ENCODE measurements at regions not wholly inside any gene's neighbourhood (a gene's known extent, or its start where the extent isn't known, plus 50 kb on each side); places are given as distances from the start of the nearest gene placed in this dataset.

DNA sequence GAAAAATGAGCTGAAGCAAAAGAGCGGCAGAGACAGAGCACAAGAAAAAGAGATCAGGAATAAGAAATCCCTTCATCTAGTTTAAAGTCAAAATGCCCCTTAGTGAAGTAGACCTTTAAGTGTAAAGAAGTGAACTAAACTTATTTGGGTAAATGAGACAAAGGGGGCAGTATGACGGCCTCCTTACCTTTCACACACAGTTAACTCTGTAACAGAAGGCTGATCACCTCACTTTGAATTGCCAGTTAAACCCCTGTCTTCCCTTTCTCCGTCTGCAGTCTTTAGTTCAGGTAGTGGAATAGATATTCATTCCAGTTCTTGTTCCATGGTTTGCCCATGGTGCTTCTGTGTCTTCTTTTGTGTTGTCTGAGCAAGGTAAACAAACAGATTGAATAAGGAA lies 1029.8 kb downstream of the DIAPH3 start:
- H3K27me3 ChIP-seq (ENCODE audit: control insufficient read depth in 1 of 2, insufficient read depth in 2 of 2, low read length in 2 of 2), result no peaks in the 10 kb centered on the region
- H3K4me3 ChIP-seq (ENCODE audit: low read depth in 1 of 2, low read length in 2 of 2), result no peak overlapping the region
- WGBS, 2 donors, result 67 to 80% methylated on average over 3 of the region's 3 CpGs
- H3K36me3 ChIP-seq (ENCODE audit: control insufficient read depth in 2 of 2, insufficient read depth in 2 of 2, low read length in 1 of 2), result no peaks in the 10 kb centered on the region
- H3K27ac ChIP-seq (ENCODE audit: low read depth in 2 of 2, low read length in 1 of 2), result no peak overlapping the region
- H3K4me1 ChIP-seq (ENCODE audit: control insufficient read depth in 2 of 2, insufficient read depth in 2 of 2, low read length in 1 of 2), result no peaks in the 10 kb centered on the region
- H3K9me3 ChIP-seq (ENCODE audit: control insufficient read depth in 2 of 2, insufficient read depth in 1 of 2, low read depth in 1 of 2, low read length in 1 of 2), result peaks cover 0 to 2% of the 10 kb centered on the region in 2 donors

DNA sequence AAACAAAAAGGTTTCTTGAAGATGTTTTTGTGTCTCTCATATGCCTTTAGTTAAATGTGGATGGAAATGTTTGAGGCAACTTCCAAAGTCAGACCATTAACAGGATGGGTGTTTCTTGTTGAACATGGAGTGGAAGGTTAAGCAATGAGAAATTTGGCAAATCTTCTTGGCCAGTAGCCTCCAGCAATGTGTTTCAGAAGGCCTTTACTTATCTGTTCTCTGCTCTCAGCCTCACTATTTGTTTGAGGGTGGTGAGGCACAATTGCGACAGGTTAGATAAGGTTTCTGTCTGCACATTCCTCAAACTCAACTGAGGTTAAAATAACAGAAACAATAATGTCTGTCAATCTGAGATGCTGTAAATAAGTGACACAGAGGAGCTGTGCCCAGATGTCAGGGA lies 1019.0 kb downstream of the DIAPH3 start:
- Histone ChIP-seq H3K4me1 (ENCODE audit: control insufficient read depth in 2 of 2, insufficient read depth in 2 of 2, low read length in 1 of 2) (no peaks in the 10 kb centered on the region), H3K4me3 (ENCODE audit: low read depth in 1 of 2, low read length in 2 of 2) (no peak overlapping the region), H3K27ac (ENCODE audit: low read depth in 2 of 2, low read length in 1 of 2) (no peak overlapping the region), H3K36me3 (ENCODE audit: control insufficient read depth in 2 of 2, insufficient read depth in 2 of 2, low read length in 1 of 2) (no peaks in the 10 kb centered on the region), H3K27me3 (ENCODE audit: control insufficient read depth in 1 of 2, insufficient read depth in 2 of 2, low read length in 2 of 2) (no peaks in the 10 kb centered on the region), H3K9me3 (ENCODE audit: control insufficient read depth in 2 of 2, insufficient read depth in 1 of 2, low read depth in 1 of 2, low read length in 1 of 2) (no peaks in the 10 kb centered on the region)
- WGBS, 2 donors, result 52 to 78% methylated on average over 1 of the region's 1 CpG

DNA sequence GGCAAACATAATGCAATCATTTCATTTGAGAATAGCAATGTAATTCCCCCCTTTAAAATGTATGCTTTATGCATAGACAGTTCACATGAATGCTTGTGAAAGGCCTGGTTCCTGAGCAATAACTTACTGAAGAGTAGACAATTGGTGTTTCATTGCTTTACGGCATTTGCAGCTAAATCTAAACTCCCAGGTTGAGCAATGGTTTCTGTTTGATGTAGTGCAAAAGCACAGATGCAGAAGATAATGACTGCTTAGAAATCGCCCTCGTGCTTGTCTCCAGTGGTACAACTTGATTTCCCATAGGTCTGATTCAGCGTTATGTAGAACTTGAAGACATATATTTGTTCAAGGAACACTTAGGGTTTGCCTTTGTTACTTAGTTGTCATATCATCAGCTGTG lies 1018.3 kb downstream of the DIAPH3 start:
- Histone ChIP-seq H3K9me3 (ENCODE audit: control insufficient read depth in 2 of 2, insufficient read depth in 1 of 2, low read depth in 1 of 2, low read length in 1 of 2) (no peaks in the 10 kb centered on the region), H3K4me1 (ENCODE audit: control insufficient read depth in 2 of 2, insufficient read depth in 2 of 2, low read length in 1 of 2) (no peaks in the 10 kb centered on the region), H3K27me3 (ENCODE audit: control insufficient read depth in 1 of 2, insufficient read depth in 2 of 2, low read length in 2 of 2) (no peaks in the 10 kb centered on the region), H3K4me3 (ENCODE audit: low read depth in 1 of 2, low read length in 2 of 2) (no peak overlapping the region), H3K27ac (ENCODE audit: low read depth in 2 of 2, low read length in 1 of 2) (no peak overlapping the region), H3K36me3 (ENCODE audit: control insufficient read depth in 2 of 2, insufficient read depth in 2 of 2, low read length in 1 of 2) (no peaks in the 10 kb centered on the region)
- 65 to 68% methylated on average over 4 of the region's 4 CpGs for WGBS, 2 donors

GRCh38 chr13:59157181-59157580 lies 1006.5 kb downstream of the DIAPH3 start:
- 60 to 63% methylated on average over 3 of the region's 3 CpGs for WGBS, 2 donors
- no peaks in the 10 kb centered on the region for H3K4me1 ChIP-seq (ENCODE audit: control insufficient read depth in 2 of 2, insufficient read depth in 2 of 2, low read length in 1 of 2)
- no peak overlapping the region for H3K27ac ChIP-seq (ENCODE audit: low read depth in 2 of 2, low read length in 1 of 2)
- H3K36me3 ChIP-seq (ENCODE audit: control insufficient read depth in 2 of 2, insufficient read depth in 2 of 2, low read length in 1 of 2), result no peaks in the 10 kb centered on the region
- H3K9me3 ChIP-seq (ENCODE audit: control insufficient read depth in 2 of 2, insufficient read depth in 1 of 2, low read depth in 1 of 2, low read length in 1 of 2), result no peaks in the 10 kb centered on the region
- H3K4me3 ChIP-seq (ENCODE audit: low read depth in 1 of 2, low read length in 2 of 2), result no peak overlapping the region
- no peaks in the 10 kb centered on the region for H3K27me3 ChIP-seq (ENCODE audit: control insufficient read depth in 1 of 2, insufficient read depth in 2 of 2, low read length in 2 of 2)

GRCh38 chr13:59166174-59166573 lies 997.6 kb downstream of the DIAPH3 start:
- Histone ChIP-seq H3K4me1 (ENCODE audit: control insufficient read depth in 2 of 2, insufficient read depth in 2 of 2, low read length in 1 of 2) (no peaks in the 10 kb centered on the region), H3K27me3 (ENCODE audit: control insufficient read depth in 1 of 2, insufficient read depth in 2 of 2, low read length in 2 of 2) (no peaks in the 10 kb centered on the region), H3K9me3 (ENCODE audit: control insufficient read depth in 2 of 2, insufficient read depth in 1 of 2, low read depth in 1 of 2, low read length in 1 of 2) (peaks cover 0 to 2% of the 10 kb centered on the region in 2 donors), H3K4me3 (ENCODE audit: low read depth in 1 of 2, low read length in 2 of 2) (no peak overlapping the region), H3K27ac (ENCODE audit: low read depth in 2 of 2, low read length in 1 of 2) (no peak overlapping the region), H3K36me3 (ENCODE audit: control insufficient read depth in 2 of 2, insufficient read depth in 2 of 2, low read length in 1 of 2) (no peaks in the 10 kb centered on the region)

DNA sequence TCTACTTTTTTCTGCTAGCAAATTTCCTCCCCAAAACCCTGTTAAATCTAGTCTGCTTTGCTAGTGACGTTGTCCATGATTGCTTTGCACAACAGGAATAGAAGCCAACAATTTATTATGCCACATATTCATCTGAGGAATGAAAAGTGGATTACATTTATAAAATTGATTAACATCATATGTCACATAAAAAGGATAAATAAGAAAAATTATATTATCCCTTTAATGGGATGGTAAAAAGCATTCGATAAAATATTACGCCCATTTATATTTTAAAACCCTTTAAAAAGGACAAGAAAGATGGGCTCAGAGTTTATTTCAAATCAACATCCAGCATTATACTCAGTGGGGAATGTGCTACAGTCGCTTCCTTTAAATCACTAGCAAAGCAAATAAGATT lies 991.7 kb downstream of the DIAPH3 start:
- no peaks in the 10 kb centered on the region for H3K36me3 ChIP-seq (ENCODE audit: control insufficient read depth in 2 of 2, insufficient read depth in 2 of 2, low read length in 1 of 2)
- 55 to 63% methylated on average over 4 of the region's 4 CpGs for WGBS, 2 donors
- peaks cover 0 to 2% of the 10 kb centered on the region in 2 donors for H3K9me3 ChIP-seq (ENCODE audit: control insufficient read depth in 2 of 2, insufficient read depth in 1 of 2, low read depth in 1 of 2, low read length in 1 of 2)
- no peaks in the 10 kb centered on the region for H3K4me1 ChIP-seq (ENCODE audit: control insufficient read depth in 2 of 2, insufficient read depth in 2 of 2, low read length in 1 of 2)
- no peak overlapping the region for H3K27ac ChIP-seq (ENCODE audit: low read depth in 2 of 2, low read length in 1 of 2)
- H3K27me3 ChIP-seq (ENCODE audit: control insufficient read depth in 1 of 2, insufficient read depth in 2 of 2, low read length in 2 of 2), result no peaks in the 10 kb centered on the region
- no peak overlapping the region for H3K4me3 ChIP-seq (ENCODE audit: low read depth in 1 of 2, low read length in 2 of 2)

DNA sequence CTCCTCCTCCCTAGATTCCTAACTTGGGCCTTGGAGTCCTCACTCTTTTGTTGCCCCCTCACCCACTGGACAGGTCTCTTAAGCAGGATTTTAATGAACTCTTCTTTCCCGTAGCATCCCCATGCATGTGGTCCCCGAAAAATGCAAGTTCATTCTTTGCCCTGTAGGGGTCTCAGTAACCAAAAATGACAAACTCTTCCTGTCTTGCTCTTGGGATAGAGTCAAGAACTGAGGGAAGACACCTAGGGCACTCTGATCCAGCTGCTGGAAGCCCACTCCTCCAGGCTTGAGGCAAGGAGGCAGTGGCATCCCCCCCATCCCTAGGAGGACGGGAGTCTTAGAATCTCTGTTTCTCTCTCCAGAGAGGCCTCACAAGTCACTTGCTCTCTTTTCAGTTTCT lies 987.0 kb downstream of the DIAPH3 start:
- Histone ChIP-seq H3K36me3 (ENCODE audit: control insufficient read depth in 2 of 2, insufficient read depth in 2 of 2, low read length in 1 of 2) (no peaks in the 10 kb centered on the region), H3K4me1 (ENCODE audit: control insufficient read depth in 2 of 2, insufficient read depth in 2 of 2, low read length in 1 of 2) (no peaks in the 10 kb centered on the region), H3K4me3 (ENCODE audit: low read depth in 1 of 2, low read length in 2 of 2) (no peak overlapping the region), H3K9me3 (ENCODE audit: control insufficient read depth in 2 of 2, insufficient read depth in 1 of 2, low read depth in 1 of 2, low read length in 1 of 2) (peaks cover 0 to 3% of the 10 kb centered on the region in 2 donors), H3K27me3 (ENCODE audit: control insufficient read depth in 1 of 2, insufficient read depth in 2 of 2, low read length in 2 of 2) (no peaks in the 10 kb centered on the region), H3K27ac (ENCODE audit: low read depth in 2 of 2, low read length in 1 of 2) (no peak overlapping the region)
- WGBS, 2 donors, result 93% methylated on average over 3 of the region's 3 CpGs

DNA sequence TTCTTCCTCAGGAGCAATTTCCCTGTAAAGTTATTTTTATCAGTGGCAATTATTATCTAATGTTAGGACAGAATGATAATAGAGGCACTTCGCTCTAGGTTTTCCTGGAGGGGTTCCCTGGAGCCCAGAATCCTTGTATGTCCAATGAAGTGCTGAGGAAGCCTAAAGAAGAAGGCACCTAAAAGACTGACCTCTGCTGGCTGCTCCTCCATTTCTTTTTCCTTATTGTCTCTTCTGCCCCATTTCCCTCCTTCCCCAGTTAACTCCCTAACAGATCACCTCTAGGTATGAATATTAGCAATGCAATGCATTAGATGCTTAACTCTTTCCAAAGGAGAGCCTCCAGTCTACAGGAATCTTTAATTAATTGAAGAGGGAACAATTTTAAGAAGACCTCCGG lies 985.4 kb downstream of the DIAPH3 start:
- Histone ChIP-seq H3K9me3 (ENCODE audit: control insufficient read depth in 2 of 2, insufficient read depth in 1 of 2, low read depth in 1 of 2, low read length in 1 of 2) (peaks cover 0 to 3% of the 10 kb centered on the region in 2 donors), H3K36me3 (ENCODE audit: control insufficient read depth in 2 of 2, insufficient read depth in 2 of 2, low read length in 1 of 2) (no peaks in the 10 kb centered on the region), H3K4me1 (ENCODE audit: control insufficient read depth in 2 of 2, insufficient read depth in 2 of 2, low read length in 1 of 2) (no peaks in the 10 kb centered on the region), H3K27ac (ENCODE audit: low read depth in 2 of 2, low read length in 1 of 2) (no peak overlapping the region), H3K4me3 (ENCODE audit: low read depth in 1 of 2, low read length in 2 of 2) (no peak overlapping the region), H3K27me3 (ENCODE audit: control insufficient read depth in 1 of 2, insufficient read depth in 2 of 2, low read length in 2 of 2) (no peaks in the 10 kb centered on the region)
- 82 to 88% methylated on average over 2 of the region's 2 CpGs for WGBS, 2 donors

DNA sequence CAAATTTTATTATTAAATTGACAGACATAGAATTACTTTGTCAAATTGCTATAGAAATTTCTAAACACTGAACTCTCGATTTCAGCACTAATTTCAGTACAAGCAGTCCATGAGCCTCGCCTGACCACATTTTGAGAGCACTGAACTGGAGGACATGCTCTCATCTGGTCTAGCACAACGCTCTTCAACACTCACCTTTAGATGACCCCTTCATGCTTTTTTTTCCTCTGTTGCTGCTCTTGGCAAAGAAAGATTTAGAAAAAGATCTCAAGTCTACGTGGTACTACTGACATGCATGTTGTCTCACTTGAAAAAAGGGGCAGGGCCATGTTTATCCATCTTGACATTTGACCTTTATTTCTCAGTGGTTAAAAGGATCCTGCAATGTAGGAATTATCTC lies 981.5 kb downstream of the DIAPH3 start:
- Histone ChIP-seq H3K4me1 (ENCODE audit: control insufficient read depth in 2 of 2, insufficient read depth in 2 of 2, low read length in 1 of 2) (no peaks in the 10 kb centered on the region), H3K27ac (ENCODE audit: low read depth in 2 of 2, low read length in 1 of 2) (no peak overlapping the region), H3K9me3 (ENCODE audit: control insufficient read depth in 2 of 2, insufficient read depth in 1 of 2, low read depth in 1 of 2, low read length in 1 of 2) (peaks cover 2 to 3% of the 10 kb centered on the region in 2 donors), H3K27me3 (ENCODE audit: control insufficient read depth in 1 of 2, insufficient read depth in 2 of 2, low read length in 2 of 2) (no peaks in the 10 kb centered on the region), H3K36me3 (ENCODE audit: control insufficient read depth in 2 of 2, insufficient read depth in 2 of 2, low read length in 1 of 2) (no peaks in the 10 kb centered on the region), H3K4me3 (ENCODE audit: low read depth in 1 of 2, low read length in 2 of 2) (no peak overlapping the region)
- 50 to 67% methylated on average over 4 of the region's 4 CpGs for WGBS, 2 donors

- no peaks in the 10 kb centered on the region for H3K27me3 ChIP-seq (ENCODE audit: control insufficient read depth in 1 of 2, insufficient read depth in 2 of 2, low read length in 2 of 2)
- no peak overlapping the region for H3K27ac ChIP-seq (ENCODE audit: low read depth in 2 of 2, low read length in 1 of 2)
- no peaks in the 10 kb centered on the region for H3K4me1 ChIP-seq (ENCODE audit: control insufficient read depth in 2 of 2, insufficient read depth in 2 of 2, low read length in 1 of 2)
- no peak overlapping the region for H3K4me3 ChIP-seq (ENCODE audit: low read depth in 1 of 2, low read length in 2 of 2)
- no peaks in the 10 kb centered on the region for H3K36me3 ChIP-seq (ENCODE audit: control insufficient read depth in 2 of 2, insufficient read depth in 2 of 2, low read length in 1 of 2)
- whole genome bisulfite sequencing, 2 donors, result 74 to 77% methylated on average over 1 of the region's 1 CpG
- no peaks in the 10 kb centered on the region for H3K9me3 ChIP-seq (ENCODE audit: control insufficient read depth in 2 of 2, insufficient read depth in 1 of 2, low read depth in 1 of 2, low read length in 1 of 2)
Observed at GRCh38 chr13:59197397-59197796, 966.3 kb downstream of the DIAPH3 start.

Data from esophagus (tissue), 2 donors.